GM12891 (cell line): ENCODE measurements at regions not wholly inside any gene's neighbourhood (a gene's known extent, or its start where the extent isn't known, plus 50 kb on each side); places are given as distances from the start of the nearest gene placed in this dataset.

Experiments
- DNase-seq: peaks from one replicate; pipeline ENCODE4 v3.0.0; 2011; ENCODE audit warnings: low spot score; ENCODE audit not compliant: insufficient read length
- FAIRE-seq: peaks from 2 replicates; lab custom pipeline; 2011; peaks lifted over from hg19 to GRCh38; lab: Jason Lieb, UNC
- PAX5 ChIP-seq: IDR thresholded peaks from 2 replicates; pipeline ENCODE4 v1.6.1; 2011; ENCODE audit warnings: low read length, moderate library complexity, mild to moderate bottlenecking; ENCODE audit not compliant: insufficient read depth, severe bottlenecking
- POLR2A ChIP-seq: IDR thresholded peaks from 2 replicates; pipeline ENCODE4 v1.6.1; 2011; ENCODE audit warnings: low read depth, low read length, control low read depth
- POLR2AphosphoS5 ChIP-seq: IDR thresholded peaks from 2 replicates; pipeline ENCODE4 v1.6.1; 2011; ENCODE audit warnings: low read depth, low read length, control low read depth
- POU2F2 ChIP-seq: IDR thresholded peaks from 2 replicates; pipeline ENCODE4 v1.6.1; 2011; ENCODE audit warnings: low read depth, mild to moderate bottlenecking, control low read depth, low read length, moderate library complexity
- SPI1 ChIP-seq: IDR thresholded peaks from 2 replicates; pipeline ENCODE4 v1.6.1; 2011; ENCODE audit warnings: low read depth, low read length, control low read depth
- TAF1 ChIP-seq: IDR thresholded peaks from 2 replicates; pipeline ENCODE4 v1.6.1; 2011; ENCODE audit warnings: low read depth, low read length, control low read depth

- FAIRE-seq (no peak), DNase-seq (no peak)
- TF ChIP-seq POU2F2: no peak
- no peak for TF ChIP-seq SPI1
- TF ChIP-seq TAF1: no peak
- no peak for TF ChIP-seq PAX5
- no peak for TF ChIP-seq POLR2AphosphoS5
- TF ChIP-seq POLR2A: no peak
Observed at GRCh38 chr3:112736805-112737566, 96.0 kb upstream of the CCDC80 start.

DNA sequence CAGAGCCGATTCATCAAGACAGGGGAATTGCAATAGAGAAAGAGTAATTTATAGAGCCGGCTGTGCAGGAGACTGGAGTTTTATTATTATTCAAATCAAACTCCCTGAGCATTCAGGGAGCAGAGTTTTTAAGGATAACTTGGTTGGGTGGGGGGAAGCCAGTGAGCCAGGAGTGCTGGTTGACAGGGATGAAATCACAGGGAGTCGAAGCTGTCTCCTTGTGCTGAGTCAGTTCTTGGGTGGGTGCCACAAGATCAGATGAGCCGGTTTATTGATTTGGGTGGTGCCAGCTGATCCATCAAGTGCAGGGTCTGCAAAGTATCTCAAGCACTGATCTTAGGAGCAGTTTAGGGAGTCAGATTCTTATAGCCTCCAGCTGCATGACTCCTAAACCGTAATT lies 95.4 kb upstream of the CCDC80 start:
- TF ChIP-seq POU2F2 (no peak), PAX5 (no peak), POLR2A (no peak)
- DNase-seq: no peak
- no peak for FAIRE-seq

- TF ChIP-seq TAF1: no peak
- TF ChIP-seq POU2F2: no peak
- no peak for TF ChIP-seq POLR2A
- TF ChIP-seq SPI1: no peak
- TF ChIP-seq POLR2AphosphoS5: no peak
- TF ChIP-seq PAX5: no peak
- no peak for DNase-seq
- no peak for FAIRE-seq
Observed at GRCh38 chr3:112735926-112736325, 95.0 kb upstream of the CCDC80 start.

- no peak for TF ChIP-seq TAF1
- TF ChIP-seq PAX5: no peak
- TF ChIP-seq SPI1: peak; percentile 54
- FAIRE-seq: peak; percentile 66
- peak; percentile 33 for DNase-seq
Observed at GRCh38 chr3:112734736-112735350, 93.9 kb upstream of the CCDC80 start.

DNA sequence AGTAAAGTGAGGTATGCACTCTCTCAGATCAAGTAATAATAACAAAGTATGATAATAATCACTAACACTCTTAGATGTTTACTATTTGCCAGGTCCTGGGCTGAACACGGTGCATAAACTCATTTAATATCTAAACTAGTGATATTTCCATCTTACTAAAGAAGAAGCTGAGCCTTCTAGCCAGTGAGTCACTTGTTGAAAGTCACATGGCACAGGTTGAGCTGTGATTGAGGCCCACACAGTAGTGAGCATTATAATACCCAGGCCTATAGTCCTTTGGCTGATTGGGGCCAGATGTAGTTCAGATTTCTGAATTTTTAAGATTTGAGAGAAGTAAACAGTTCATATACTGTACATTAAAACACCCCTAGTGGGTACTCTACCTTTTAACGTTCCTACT lies 93.2 kb upstream of the CCDC80 start:
- DNase-seq: no peak
- TF ChIP-seq TAF1: no peak
- no peak for TF ChIP-seq POLR2AphosphoS5
- no peak for TF ChIP-seq POU2F2
- no peak for TF ChIP-seq SPI1
- TF ChIP-seq PAX5: no peak
- no peak for TF ChIP-seq POLR2A
- no peak for FAIRE-seq

- DNase-seq: no peak
- FAIRE-seq: no peak
- TF ChIP-seq TAF1: no peak
- TF ChIP-seq PAX5: no peak
- no peak for TF ChIP-seq SPI1
- TF ChIP-seq POLR2A: no peak
- no peak for TF ChIP-seq POLR2AphosphoS5
- TF ChIP-seq POU2F2: no peak
Observed at GRCh38 chr3:112730210-112730609, 89.3 kb upstream of the CCDC80 start.

GRCh38 chr3:112721231-112721630 lies 80.3 kb upstream of the CCDC80 start:
- no peak for FAIRE-seq
- TF ChIP-seq SPI1: no peak
- no peak for TF ChIP-seq PAX5
- no peak for TF ChIP-seq POLR2A
- no peak for TF ChIP-seq TAF1
- TF ChIP-seq POLR2AphosphoS5: no peak
- TF ChIP-seq POU2F2: no peak
- DNase-seq: no peak

- DNase-seq (no peak), FAIRE-seq (no peak)
- no peak for TF ChIP-seq POU2F2
- TF ChIP-seq POLR2A: no peak
- no peak for TF ChIP-seq PAX5
- TF ChIP-seq TAF1: no peak
- no peak for TF ChIP-seq POLR2AphosphoS5
- no peak for TF ChIP-seq SPI1
Observed at GRCh38 chr3:112718967-112719366, 78.0 kb upstream of the CCDC80 start.

GRCh38 chr3:112718516-112718915 lies 77.6 kb upstream of the CCDC80 start:
- FAIRE-seq (no peak), DNase-seq (no peak)
- TF ChIP-seq POLR2AphosphoS5: no peak
- TF ChIP-seq SPI1: no peak
- no peak for TF ChIP-seq POU2F2
- TF ChIP-seq POLR2A: no peak
- TF ChIP-seq TAF1: no peak
- TF ChIP-seq PAX5: no peak

- DNase-seq: no peak
- TF ChIP-seq PAX5 (no peak), POLR2A (no peak), POU2F2 (no peak), TAF1 (no peak), POLR2AphosphoS5 (no peak), SPI1 (no peak)
- FAIRE-seq: no peak
Observed at GRCh38 chr3:112709911-112710310, 69.0 kb upstream of the CCDC80 start.
